ENCODE measurements at regions not wholly inside any gene's neighbourhood (a gene's known extent, or its start where the extent isn't known, plus 50 kb on each side); places are given as distances from the start of the nearest gene placed in this dataset.

DNA sequence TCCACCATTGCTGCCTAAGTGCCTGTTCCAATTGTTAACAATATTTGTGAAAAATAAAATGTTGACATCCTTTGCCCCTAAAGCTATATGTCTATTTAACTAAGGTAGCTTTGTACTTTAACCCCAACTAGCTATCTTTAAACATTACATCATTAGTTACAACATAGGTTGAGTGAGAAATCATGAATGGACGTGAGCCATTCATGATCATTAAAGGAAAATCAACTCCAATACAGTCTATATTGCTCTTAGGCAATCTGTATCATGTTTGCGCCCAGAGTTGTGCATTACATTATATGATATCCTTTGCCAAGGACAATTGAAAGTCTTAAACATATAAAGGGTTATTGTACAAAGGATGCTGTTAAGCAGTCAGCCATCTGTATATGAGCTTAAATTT lies 269.6 kb downstream of the ALX1 start:
- DNase-seq, result no peak
- 90% methylated on average over 2 of the region's 2 CpGs for WGBS (ENCODE audit: insufficient coverage)
- H3K36me3 Mint-ChIP-seq, result no peaks in the 10 kb centered on the region
- H3K4me1 ChIP-seq (ENCODE audit: control insufficient read depth, insufficient read depth, low read length), result no peaks in the 10 kb centered on the region
- intact Hi-C loops (cut with micrococcal nuclease), result no loop called here
- H3K4me3 Mint-ChIP-seq, result no peak overlapping the region
- no peak overlapping the region for H3K27ac Mint-ChIP-seq
- no peaks in the 10 kb centered on the region for H3K4me1 Mint-ChIP-seq
- ATAC-seq, result no peak
- TF ChIP-seq, protein P1, sequence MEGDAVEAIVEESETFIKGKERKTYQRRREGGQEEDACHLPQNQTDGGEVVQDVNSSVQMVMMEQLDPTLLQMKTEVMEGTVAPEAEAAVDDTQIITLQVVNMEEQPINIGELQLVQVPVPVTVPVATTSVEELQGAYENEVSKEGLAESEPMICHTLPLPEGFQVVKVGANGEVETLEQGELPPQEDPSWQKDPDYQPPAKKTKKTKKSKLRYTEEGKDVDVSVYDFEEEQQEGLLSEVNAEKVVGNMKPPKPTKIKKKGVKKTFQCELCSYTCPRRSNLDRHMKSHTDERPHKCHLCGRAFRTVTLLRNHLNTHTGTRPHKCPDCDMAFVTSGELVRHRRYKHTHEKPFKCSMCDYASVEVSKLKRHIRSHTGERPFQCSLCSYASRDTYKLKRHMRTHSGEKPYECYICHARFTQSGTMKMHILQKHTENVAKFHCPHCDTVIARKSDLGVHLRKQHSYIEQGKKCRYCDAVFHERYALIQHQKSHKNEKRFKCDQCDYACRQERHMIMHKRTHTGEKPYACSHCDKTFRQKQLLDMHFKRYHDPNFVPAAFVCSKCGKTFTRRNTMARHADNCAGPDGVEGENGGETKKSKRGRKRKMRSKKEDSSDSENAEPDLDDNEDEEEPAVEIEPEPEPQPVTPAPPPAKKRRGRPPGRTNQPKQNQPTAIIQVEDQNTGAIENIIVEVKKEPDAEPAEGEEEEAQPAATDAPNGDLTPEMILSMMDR (IDR thresholded peaks at IDR 0.05), result no peak
- no peaks in the 10 kb centered on the region for H3K9me3 ChIP-seq (ENCODE audit: control insufficient read depth, insufficient read depth, low read length)
- no peak overlapping the region for H3K27ac ChIP-seq (ENCODE audit: low read length)
- no peak overlapping the region for H3K4me3 ChIP-seq (ENCODE audit: low read length)
- H3K36me3 ChIP-seq (ENCODE audit: control insufficient read depth, insufficient read depth, low read length), result no peaks in the 10 kb centered on the region
- H3K27me3 Mint-ChIP-seq (ENCODE audit: low read depth in 2 of 2), result peaks cover 0 to 1% of the 10 kb centered on the region in 2 donors
- no peaks in the 10 kb centered on the region for H3K9me3 Mint-ChIP-seq
- no peaks in the 10 kb centered on the region for H3K27me3 ChIP-seq (ENCODE audit: control insufficient read depth, insufficient read depth, low read length)

DNA sequence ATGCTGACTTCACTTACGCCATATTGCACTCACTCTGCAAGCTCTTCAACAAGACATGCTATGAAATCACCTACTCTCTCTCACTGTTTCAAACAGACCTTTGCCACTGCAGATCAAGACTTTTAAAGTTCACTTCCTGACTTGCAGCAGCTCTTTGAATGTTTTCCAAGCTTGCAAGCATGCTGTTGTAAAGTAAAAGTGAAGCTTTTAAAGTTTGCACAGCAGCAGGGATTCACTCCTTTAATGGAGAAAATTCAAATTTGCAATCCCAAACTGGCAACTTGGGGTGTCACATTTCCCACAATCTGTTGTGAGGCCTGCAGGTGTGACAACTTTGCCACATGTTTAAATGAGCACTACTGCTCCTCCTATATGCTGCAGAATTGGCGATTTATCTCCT lies 270.9 kb downstream of the ALX1 start:
- no peaks in the 10 kb centered on the region for H3K27me3 ChIP-seq (ENCODE audit: control insufficient read depth, insufficient read depth, low read length)
- intact Hi-C loops (cut with micrococcal nuclease), result no loop called here
- H3K9me3 ChIP-seq (ENCODE audit: control insufficient read depth, insufficient read depth, low read length), result no peaks in the 10 kb centered on the region

DNA sequence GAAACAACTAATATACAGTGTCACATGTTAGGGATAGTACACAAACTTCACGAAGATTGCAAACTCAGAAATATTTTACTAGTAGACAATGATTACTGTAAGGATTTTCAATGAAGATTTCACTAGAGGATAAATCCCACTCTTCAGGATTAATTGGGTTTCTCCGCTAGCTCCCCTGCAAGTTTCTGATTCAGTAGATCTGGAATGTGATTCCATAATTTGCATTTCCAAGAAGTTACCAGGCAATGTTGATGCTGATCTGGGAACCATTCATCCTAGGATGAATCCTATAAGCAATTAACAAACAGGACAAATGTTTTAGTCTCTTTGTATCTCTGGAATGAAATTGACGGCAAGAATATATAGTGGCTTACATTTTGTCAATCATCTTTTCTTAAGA lies 272.4 kb downstream of the ALX1 start:
- Histone ChIP-seq H3K27me3 (ENCODE audit: control insufficient read depth, insufficient read depth, low read length) (no peaks in the 10 kb centered on the region), H3K27ac (ENCODE audit: low read length) (no peak overlapping the region), H3K9me3 (ENCODE audit: control insufficient read depth, insufficient read depth, low read length) (no peaks in the 10 kb centered on the region), H3K36me3 (ENCODE audit: control insufficient read depth, insufficient read depth, low read length) (no peaks in the 10 kb centered on the region), H3K4me1 (ENCODE audit: control insufficient read depth, insufficient read depth, low read length) (no peaks in the 10 kb centered on the region), H3K4me3 (ENCODE audit: low read length) (no peak overlapping the region)
- no peaks in the 10 kb centered on the region for H3K9me3 Mint-ChIP-seq
- no peaks in the 10 kb centered on the region for H3K4me1 Mint-ChIP-seq
- TF ChIP-seq, protein P1 (IDR thresholded peaks at IDR 0.05), result no peak
- ATAC-seq (no peak), DNase-seq (no peak)
- H3K27me3 Mint-ChIP-seq (ENCODE audit: low read depth in 2 of 2), result no peaks in the 10 kb centered on the region
- no peak overlapping the region for H3K27ac Mint-ChIP-seq
- intact Hi-C loops (cut with micrococcal nuclease), result no loop called here
- H3K36me3 Mint-ChIP-seq, result no peaks in the 10 kb centered on the region
- no peak overlapping the region for H3K4me3 Mint-ChIP-seq
- WGBS (ENCODE audit: insufficient coverage), result 87% methylated on average over 2 of the region's 3 CpGs

More for the DNA sequence above, 270.9 kb downstream of the ALX1 start:
- 82% methylated on average over 2 of the region's 2 CpGs for WGBS (ENCODE audit: insufficient coverage)
- no peaks in the 10 kb centered on the region for H3K27me3 Mint-ChIP-seq (ENCODE audit: low read depth in 2 of 2)
- ATAC-seq (no peak), DNase-seq (no peak)
- H3K36me3 Mint-ChIP-seq, result no peaks in the 10 kb centered on the region
- no peak overlapping the region for H3K27ac Mint-ChIP-seq
- no peaks in the 10 kb centered on the region for H3K4me1 ChIP-seq (ENCODE audit: control insufficient read depth, insufficient read depth, low read length)
- H3K4me1 Mint-ChIP-seq, result no peaks in the 10 kb centered on the region
- no peak overlapping the region for H3K4me3 Mint-ChIP-seq
- no peaks in the 10 kb centered on the region for H3K36me3 ChIP-seq (ENCODE audit: control insufficient read depth, insufficient read depth, low read length)
- H3K4me3 ChIP-seq (ENCODE audit: low read length), result no peak overlapping the region
- TF ChIP-seq, protein P1 (IDR thresholded peaks at IDR 0.05), result no peak
- H3K9me3 Mint-ChIP-seq, result no peaks in the 10 kb centered on the region
- no peak overlapping the region for H3K27ac ChIP-seq (ENCODE audit: low read length)

DNA sequence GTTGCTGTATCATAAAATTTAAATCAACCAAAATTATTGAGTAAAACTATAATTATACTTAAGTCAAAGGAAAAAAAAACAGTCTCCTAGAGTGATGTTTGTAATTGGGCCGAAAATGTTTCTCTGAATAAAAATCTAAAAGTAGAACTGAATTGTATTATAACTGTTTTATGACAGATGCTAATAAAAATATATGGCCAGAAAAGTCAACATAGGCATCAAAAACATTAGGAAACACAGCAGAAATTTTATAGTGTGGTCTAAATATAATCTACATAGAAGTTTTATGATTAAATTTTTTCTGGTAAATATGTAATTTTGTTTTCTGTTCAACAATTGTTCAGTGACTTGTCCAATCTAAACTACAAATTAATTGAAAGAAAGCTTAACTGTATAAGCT lies 277.8 kb downstream of the ALX1 start:
- Histone ChIP-seq H3K4me3 (ENCODE audit: low read length) (no peak overlapping the region), H3K9me3 (ENCODE audit: control insufficient read depth, insufficient read depth, low read length) (no peaks in the 10 kb centered on the region), H3K4me1 (ENCODE audit: control insufficient read depth, insufficient read depth, low read length) (no peaks in the 10 kb centered on the region), H3K36me3 (ENCODE audit: control insufficient read depth, insufficient read depth, low read length) (no peaks in the 10 kb centered on the region), H3K27me3 (ENCODE audit: control insufficient read depth, insufficient read depth, low read length) (no peaks in the 10 kb centered on the region), H3K27ac (ENCODE audit: low read length) (no peak overlapping the region)
- WGBS (ENCODE audit: insufficient coverage), result no CpG with 5 or more reads among the region's 1 CpG
- TF ChIP-seq, protein P1 (IDR thresholded peaks at IDR 0.05), result no peak
- ATAC-seq (no peak), DNase-seq (no peak)
- Mint-ChIP-seq H3K4me3 (no peak overlapping the region), H3K27me3 (ENCODE audit: low read depth in 2 of 2) (no peaks in the 10 kb centered on the region), H3K4me1 (no peaks in the 10 kb centered on the region), H3K27ac (no peak overlapping the region), H3K36me3 (no peaks in the 10 kb centered on the region), H3K9me3 (no peaks in the 10 kb centered on the region)
- intact Hi-C loops (cut with micrococcal nuclease), result no loop called here
